Neural cell (in vitro differentiated cells): ENCODE measurements at regions not wholly inside any gene's neighbourhood (a gene's known extent, or its start where the extent isn't known, plus 50 kb on each side); places are given as distances from the start of the nearest gene placed in this dataset.

ENCODE experiments used
- EP300 ChIP-seq: fragments of 450-650 bp; conservative IDR thresholded peaks from 2 replicates; pipeline ENCODE4 v1.6.1; 2014; ENCODE audit warnings: antibody characterized with exemption, mild to moderate bottlenecking, moderate library complexity; ENCODE audit not compliant: poor library complexity, severe bottlenecking
- EZH2 ChIP-seq: fragments of 200-600, 300-800 bp; shearing (Covaris generic), sonication (generic); IDR thresholded peaks from 2 replicates; pipeline ENCODE4 v1.6.1; 2014; ENCODE audit warnings: antibody characterized with exemption, low read length, borderline replicate concordance, mild to moderate bottlenecking; ENCODE audit not compliant: insufficient read depth, poor library complexity, severe bottlenecking
- TF ChIP-seq, protein P1 (sequence below): fragments of 450-650 bp; IDR thresholded peaks from 2 replicates; pipeline ENCODE4 v1.5.1; 2014; ENCODE audit warnings: antibody characterized with exemption, mild to moderate bottlenecking, moderate library complexity; ENCODE audit not compliant: poor library complexity, severe bottlenecking

DNA sequence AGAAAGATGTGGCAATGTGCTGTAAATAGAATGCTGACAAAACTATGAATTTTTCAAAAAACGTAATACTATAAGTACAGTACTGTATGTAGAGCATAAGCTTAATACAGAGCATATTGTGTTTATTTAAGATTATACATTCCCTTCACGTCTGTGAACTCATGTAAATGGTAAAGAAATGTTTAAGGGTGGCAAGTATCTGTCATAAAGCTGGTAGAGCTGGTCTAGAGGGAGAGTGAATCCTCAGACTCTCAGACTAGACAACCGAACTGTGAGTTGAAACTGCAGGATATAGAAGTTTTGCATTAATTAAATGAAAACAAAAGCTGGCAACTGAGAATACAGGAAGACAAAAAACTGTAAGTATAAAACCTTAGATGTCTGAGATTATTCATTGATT lies 87.3 kb upstream of the ANXA1 start:
- TF ChIP-seq, protein P1, sequence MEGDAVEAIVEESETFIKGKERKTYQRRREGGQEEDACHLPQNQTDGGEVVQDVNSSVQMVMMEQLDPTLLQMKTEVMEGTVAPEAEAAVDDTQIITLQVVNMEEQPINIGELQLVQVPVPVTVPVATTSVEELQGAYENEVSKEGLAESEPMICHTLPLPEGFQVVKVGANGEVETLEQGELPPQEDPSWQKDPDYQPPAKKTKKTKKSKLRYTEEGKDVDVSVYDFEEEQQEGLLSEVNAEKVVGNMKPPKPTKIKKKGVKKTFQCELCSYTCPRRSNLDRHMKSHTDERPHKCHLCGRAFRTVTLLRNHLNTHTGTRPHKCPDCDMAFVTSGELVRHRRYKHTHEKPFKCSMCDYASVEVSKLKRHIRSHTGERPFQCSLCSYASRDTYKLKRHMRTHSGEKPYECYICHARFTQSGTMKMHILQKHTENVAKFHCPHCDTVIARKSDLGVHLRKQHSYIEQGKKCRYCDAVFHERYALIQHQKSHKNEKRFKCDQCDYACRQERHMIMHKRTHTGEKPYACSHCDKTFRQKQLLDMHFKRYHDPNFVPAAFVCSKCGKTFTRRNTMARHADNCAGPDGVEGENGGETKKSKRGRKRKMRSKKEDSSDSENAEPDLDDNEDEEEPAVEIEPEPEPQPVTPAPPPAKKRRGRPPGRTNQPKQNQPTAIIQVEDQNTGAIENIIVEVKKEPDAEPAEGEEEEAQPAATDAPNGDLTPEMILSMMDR = no peak
- no peak for TF ChIP-seq EP300
- TF ChIP-seq EZH2 = no peak
